Activated naive CD4-positive, alpha-beta T cell treated with anti-CD3 and anti-CD28 coated beads for 36 hours (primary cell): ENCODE measurements at regions not wholly inside any gene's neighbourhood (a gene's known extent, or its start where the extent isn't known, plus 50 kb on each side); places are given as distances from the start of the nearest gene placed in this dataset.
A peak's percentile ranks its signal among the peaks of the same experiment; 100 is the strongest.

Experiments
- CTCF ChIA-PET: fragments of 350-600 bp; sonication (Branson Sonifier 250); formaldehyde crosslinking; loops from one replicate; lab custom pipeline; 2021; ENCODE audit warnings: antibody characterized with exemption; lab: Charles Lee
- DNase-seq: peaks from one replicate; pipeline ENCODE4 v3.0.0-alpha.2; 2020
- H3K27ac Mint-ChIP-seq: one replicate; pipeline ENCODE4 v1.8.0; 2021; ENCODE audit warnings: mild to moderate bottlenecking, mixed read lengths
- H3K27me3 Mint-ChIP-seq: one replicate; pipeline ENCODE4 v1.8.0; 2021; ENCODE audit warnings: low read depth, mixed read lengths
- H3K36me3 Mint-ChIP-seq: one replicate; pipeline ENCODE4 v1.8.0; 2021; ENCODE audit warnings: low read depth, mixed read lengths
- H3K4me1 Mint-ChIP-seq: one replicate; pipeline ENCODE4 v1.8.0; 2021; ENCODE audit warnings: low read depth, mixed read lengths
- H3K4me3 Mint-ChIP-seq: one replicate; pipeline ENCODE4 v1.8.0; 2021; ENCODE audit warnings: mild to moderate bottlenecking, moderate library complexity, mixed read lengths
- H3K9me3 Mint-ChIP-seq: one replicate; pipeline ENCODE4 v1.8.0; 2021; ENCODE audit warnings: mixed read lengths
- intact Hi-C: fragments of 100-400 bp; cut with micrococcal nuclease; formaldehyde crosslinking; loops from one replicate; pipeline ENCODE4 v1.15.1; 2023

DNA sequence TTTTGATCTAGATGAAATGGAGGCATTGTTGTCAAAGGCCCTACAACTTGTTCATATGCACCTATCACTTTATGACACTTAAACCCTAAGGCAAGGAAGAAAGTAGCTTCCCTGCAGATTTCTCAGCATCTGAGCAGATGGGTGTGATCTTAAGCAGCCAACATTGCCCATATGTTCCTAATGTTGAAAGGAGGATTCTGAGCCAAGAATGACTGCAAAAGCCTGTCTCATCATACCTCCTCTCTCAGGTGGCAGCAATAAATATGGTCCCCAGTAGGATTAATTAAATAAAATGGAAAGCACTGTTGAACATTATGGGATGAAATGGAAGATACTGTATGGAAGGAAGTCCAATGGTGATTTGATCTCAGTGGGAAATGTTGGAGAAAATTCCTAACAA is 538.1 kb upstream of the MAN1A1 start:
- Mint-ChIP-seq H3K36me3 (no peaks in the 10 kb centered on the region), H3K27me3 (peaks cover 4% of the 10 kb centered on the region), H3K4me3 (no peak overlapping the region), H3K9me3 (no peaks in the 10 kb centered on the region), H3K27ac (no peak overlapping the region), H3K4me1 (no peaks in the 10 kb centered on the region)
- CTCF ChIA-PET, result no interaction called here
- DNase-seq, result no peak
- intact Hi-C loops, result no loop called here

- Mint-ChIP-seq H3K27me3 (no peaks in the 10 kb centered on the region), H3K4me1 (no peaks in the 10 kb centered on the region), H3K9me3 (no peaks in the 10 kb centered on the region), H3K36me3 (no peaks in the 10 kb centered on the region), H3K27ac (no peak overlapping the region), H3K4me3 (no peak overlapping the region)
- CTCF ChIA-PET, result no interaction called here
- no peak for DNase-seq
- intact Hi-C loops, result no loop called here
Measured at GRCh38 chr6:119881416-119881815, 531.9 kb upstream of the MAN1A1 start.

DNA sequence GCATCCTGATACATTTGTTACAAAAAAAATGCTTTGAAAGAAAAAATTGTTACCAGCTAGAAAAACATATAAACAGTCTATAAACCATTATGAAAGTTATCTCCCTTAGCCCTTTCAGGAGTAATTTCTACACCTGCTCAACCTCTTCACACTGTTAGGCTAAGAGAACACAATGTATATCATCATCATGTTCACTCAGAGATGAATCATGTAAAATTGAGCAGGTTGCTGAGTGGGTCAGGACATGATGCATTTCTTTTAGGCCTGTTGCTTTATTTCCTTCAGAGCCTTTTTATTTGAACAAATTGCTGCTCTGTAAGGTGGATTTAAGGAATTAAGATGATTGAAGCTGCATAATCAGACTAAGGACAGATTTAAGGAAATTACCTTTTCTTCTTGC is 531.3 kb upstream of the MAN1A1 start:
- Mint-ChIP-seq H3K4me3 (no peak overlapping the region), H3K36me3 (no peaks in the 10 kb centered on the region), H3K9me3 (no peaks in the 10 kb centered on the region), H3K4me1 (no peaks in the 10 kb centered on the region), H3K27ac (no peak overlapping the region), H3K27me3 (no peaks in the 10 kb centered on the region)
- intact Hi-C loops, result no loop called here
- CTCF ChIA-PET, result no interaction called here
- no peak for DNase-seq

DNA sequence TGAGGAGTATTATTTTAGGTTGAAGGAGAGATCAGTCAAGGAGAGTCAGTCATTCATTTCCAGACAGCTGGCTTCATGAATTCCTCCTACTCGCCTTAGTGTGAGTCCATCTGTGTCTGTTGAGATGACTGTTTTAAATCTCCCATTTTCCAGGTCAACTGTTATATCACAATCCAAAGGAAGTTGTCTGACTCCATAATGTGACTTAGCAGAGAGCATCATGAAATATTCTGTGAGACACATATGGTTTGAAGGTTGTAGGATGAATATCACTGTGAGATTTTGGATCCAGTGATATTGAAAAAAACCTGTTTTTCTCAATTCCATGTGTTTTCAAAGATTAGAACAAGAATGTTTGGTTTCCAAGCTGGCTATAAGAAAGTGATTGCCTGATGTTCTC is 530.2 kb upstream of the MAN1A1 start:
- intact Hi-C loops, result no loop called here
- H3K27ac Mint-ChIP-seq, result no peak overlapping the region
- no peak overlapping the region for H3K4me3 Mint-ChIP-seq
- no peaks in the 10 kb centered on the region for H3K27me3 Mint-ChIP-seq
- DNase-seq, result no peak
- no peaks in the 10 kb centered on the region for H3K9me3 Mint-ChIP-seq
- CTCF ChIA-PET, result no interaction called here
- H3K36me3 Mint-ChIP-seq, result no peaks in the 10 kb centered on the region
- no peaks in the 10 kb centered on the region for H3K4me1 Mint-ChIP-seq

- H3K4me3 Mint-ChIP-seq, result no peak overlapping the region
- no peaks in the 10 kb centered on the region for H3K36me3 Mint-ChIP-seq
- no peaks in the 10 kb centered on the region for H3K4me1 Mint-ChIP-seq
- no peaks in the 10 kb centered on the region for H3K27me3 Mint-ChIP-seq
- no peak overlapping the region for H3K27ac Mint-ChIP-seq
- no peak for DNase-seq
- H3K9me3 Mint-ChIP-seq, result no peaks in the 10 kb centered on the region
- intact Hi-C loops, result no loop called here
- CTCF ChIA-PET, result no interaction called here
Measured at GRCh38 chr6:119874381-119874780, 524.8 kb upstream of the MAN1A1 start.

DNA sequence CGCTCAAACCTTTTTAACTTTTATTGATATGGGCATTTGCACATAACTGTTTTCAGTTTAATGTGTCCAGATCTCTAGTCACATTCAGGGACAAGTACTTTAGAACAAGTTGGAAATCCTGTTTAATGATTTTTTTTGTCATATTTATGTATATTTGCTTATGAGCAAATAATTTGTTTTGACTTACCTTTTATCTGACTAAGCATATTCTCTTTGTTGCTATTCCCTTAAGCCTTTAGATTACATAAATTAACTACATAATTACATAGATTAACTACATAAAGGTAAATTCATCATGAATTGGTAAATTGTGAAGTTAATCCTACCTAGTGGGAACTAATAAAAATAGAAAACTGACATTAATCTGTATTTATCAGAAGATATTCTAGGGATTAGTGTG is 523.5 kb upstream of the MAN1A1 start:
- H3K36me3 Mint-ChIP-seq, result no peaks in the 10 kb centered on the region

GRCh38 chr6:119871520-119871919 is 522.0 kb upstream of the MAN1A1 start:
- Mint-ChIP-seq H3K27me3 (peaks cover 2% of the 10 kb centered on the region), H3K9me3 (no peaks in the 10 kb centered on the region), H3K4me1 (no peaks in the 10 kb centered on the region), H3K4me3 (no peak overlapping the region), H3K27ac (no peak overlapping the region), H3K36me3 (no peaks in the 10 kb centered on the region)
- CTCF ChIA-PET, result no interaction called here
- intact Hi-C loops, result no loop called here
- DNase-seq, result no peak

More for the DNA sequence above, 523.5 kb upstream of the MAN1A1 start:
- no peaks in the 10 kb centered on the region for H3K9me3 Mint-ChIP-seq
- no peak overlapping the region for H3K27ac Mint-ChIP-seq
- no peak overlapping the region for H3K4me3 Mint-ChIP-seq
- intact Hi-C loops, result no loop called here
- DNase-seq, result no peak
- H3K27me3 Mint-ChIP-seq, result no peaks in the 10 kb centered on the region
- no peaks in the 10 kb centered on the region for H3K4me1 Mint-ChIP-seq
- CTCF ChIA-PET, result no interaction called here

DNA sequence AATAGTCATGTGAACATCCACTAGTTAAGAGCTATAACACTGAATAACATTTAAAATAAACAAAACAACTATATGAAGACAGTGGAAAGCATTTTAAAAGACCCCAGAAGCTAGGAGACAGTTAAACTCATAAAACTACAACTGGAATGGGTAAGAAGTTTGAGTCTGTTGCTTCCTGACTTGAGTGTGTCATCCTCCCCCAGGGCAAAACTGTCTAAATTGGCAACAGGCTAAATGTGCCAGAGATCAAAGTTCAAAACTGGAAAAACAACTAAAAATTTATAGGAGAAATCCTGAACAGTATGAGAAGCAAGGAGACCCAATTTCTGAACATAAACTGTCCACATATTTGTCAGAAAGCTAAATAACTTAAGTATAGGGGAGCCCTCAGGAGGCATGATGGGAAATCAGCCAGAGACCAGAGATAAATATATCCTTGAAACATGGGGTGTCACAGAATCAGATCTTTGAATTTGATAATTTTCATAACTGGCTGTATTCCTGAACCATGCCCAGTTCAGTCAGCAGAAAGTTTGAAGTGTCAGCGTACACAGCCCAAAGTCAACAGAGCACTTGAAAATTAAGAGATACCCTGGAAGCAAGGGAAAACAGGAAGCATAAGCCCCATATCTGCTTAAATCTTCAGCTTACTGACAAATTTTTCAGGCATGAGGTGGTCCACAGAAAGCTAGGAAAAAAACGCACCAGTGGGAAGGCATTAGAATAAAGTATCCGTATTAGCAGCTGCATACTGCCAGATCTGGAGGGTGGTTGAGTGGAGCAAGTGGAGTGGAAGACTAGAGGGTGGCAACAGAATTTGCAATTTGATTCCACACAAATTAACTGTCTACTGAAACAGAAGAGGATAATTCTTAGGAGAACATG is 516.1 kb upstream of the MAN1A1 start:
- peaks cover 2% of the 10 kb centered on the region for H3K36me3 Mint-ChIP-seq
- intact Hi-C loops, result no loop called here
- no peaks in the 10 kb centered on the region for H3K4me1 Mint-ChIP-seq
- DNase-seq, result no peak
- H3K27me3 Mint-ChIP-seq, result peaks cover 8% of the 10 kb centered on the region
- H3K9me3 Mint-ChIP-seq, result peaks cover 8% of the 10 kb centered on the region
- CTCF ChIA-PET, result no interaction called here
- H3K27ac Mint-ChIP-seq, result no peak overlapping the region
- no peak overlapping the region for H3K4me3 Mint-ChIP-seq

DNA sequence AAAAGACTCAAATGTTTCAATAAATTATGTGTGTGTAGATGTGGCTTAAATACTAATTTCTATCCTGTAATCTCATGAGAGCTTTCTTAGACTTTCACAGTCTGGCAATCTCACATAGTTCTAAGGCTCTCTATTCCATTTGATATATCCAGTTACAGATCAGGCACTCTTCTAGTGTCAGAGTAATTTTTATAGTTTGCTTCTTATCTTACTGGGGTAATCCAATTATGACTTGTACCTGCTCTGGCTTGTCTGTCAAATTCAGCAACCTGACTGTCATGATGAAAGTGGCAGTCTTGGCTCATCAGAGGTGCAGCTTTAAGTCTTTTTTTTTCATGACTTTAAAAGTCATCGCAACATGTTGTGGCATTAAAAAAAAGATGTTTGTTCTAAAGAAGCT is 513.2 kb upstream of the MAN1A1 start:
- CTCF ChIA-PET, result interaction anchor here (1.2 kb wide), 1 partner anchor 515 kb away, joined by 3 read pairs; no protein-coding TSS in a partner anchor
- no peak for DNase-seq
- no peak overlapping the region for H3K27ac Mint-ChIP-seq
- H3K9me3 Mint-ChIP-seq, result peaks cover 8% of the 10 kb centered on the region
- peaks cover 2% of the 10 kb centered on the region for H3K36me3 Mint-ChIP-seq
- intact Hi-C loops, result no loop called here
- H3K4me1 Mint-ChIP-seq, result no peaks in the 10 kb centered on the region
- no peak overlapping the region for H3K4me3 Mint-ChIP-seq
- H3K27me3 Mint-ChIP-seq, result peaks cover 13% of the 10 kb centered on the region

- no peaks in the 10 kb centered on the region for H3K36me3 Mint-ChIP-seq
- CTCF ChIA-PET, result no interaction called here
- peaks cover 9% of the 10 kb centered on the region for H3K27me3 Mint-ChIP-seq
- intact Hi-C loops, result loop anchor here (5.0 kb wide), 1 partner anchor 507 kb away; no protein-coding TSS in a partner anchor
- no peak overlapping the region for H3K4me3 Mint-ChIP-seq
- no peaks in the 10 kb centered on the region for H3K9me3 Mint-ChIP-seq
- peaks cover 10% of the 10 kb centered on the region for H3K4me1 Mint-ChIP-seq
- no peak overlapping the region for H3K27ac Mint-ChIP-seq
- no peak for DNase-seq
Measured at GRCh38 chr6:119858901-119859300, 509.3 kb upstream of the MAN1A1 start.

DNA sequence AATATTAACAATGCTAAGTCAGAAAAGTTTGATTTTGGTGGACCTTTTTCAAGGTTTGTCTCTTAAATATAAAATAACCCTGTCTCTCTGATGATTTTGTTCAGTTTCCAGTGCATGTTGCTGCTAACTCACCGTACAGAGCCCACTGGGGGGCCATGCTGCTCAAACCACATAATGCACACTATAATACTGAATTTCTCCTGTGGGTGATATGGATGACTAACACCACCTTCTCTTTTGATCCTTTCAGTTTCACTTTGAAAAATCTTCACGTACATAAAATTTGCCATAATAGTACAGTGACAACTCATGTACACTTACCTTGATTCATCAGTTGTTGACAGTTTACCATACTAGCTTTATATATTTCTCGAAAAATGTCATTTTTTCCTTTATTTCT is 506.6 kb upstream of the MAN1A1 start:
- Mint-ChIP-seq H3K4me3 (no peak overlapping the region), H3K4me1 (peaks cover 10% of the 10 kb centered on the region), H3K9me3 (no peaks in the 10 kb centered on the region), H3K27me3 (peaks cover 7% of the 10 kb centered on the region), H3K36me3 (no peaks in the 10 kb centered on the region), H3K27ac (no peak overlapping the region)
- peak; percentile 23 for DNase-seq
- CTCF ChIA-PET, result no interaction called here
- intact Hi-C loops, result loop anchor here (1.0 to 5.0 kb wide), 2 partner anchors 504 to 780 kb away; no protein-coding TSS in a partner anchor

DNA sequence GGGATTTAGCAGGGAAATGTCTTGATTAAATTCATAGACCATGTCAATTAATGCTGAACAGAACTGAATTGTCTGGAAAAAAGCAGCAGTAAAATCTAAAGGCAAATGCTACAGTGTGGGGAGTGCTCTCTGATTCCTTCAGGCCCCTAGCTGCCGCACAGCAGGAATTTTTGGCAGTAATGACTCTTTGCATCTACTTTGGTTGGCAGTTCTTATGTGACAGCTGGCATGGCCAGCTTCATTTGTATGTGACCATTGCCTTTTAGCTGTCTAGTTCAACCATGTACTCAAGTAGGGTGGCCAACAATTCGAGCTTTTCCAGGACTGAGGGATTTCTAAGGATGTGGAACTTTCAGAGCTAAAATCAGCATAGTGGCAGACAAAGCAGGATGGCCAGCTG is 499.1 kb upstream of the MAN1A1 start:
- intact Hi-C loops, result no loop called here

DNA sequence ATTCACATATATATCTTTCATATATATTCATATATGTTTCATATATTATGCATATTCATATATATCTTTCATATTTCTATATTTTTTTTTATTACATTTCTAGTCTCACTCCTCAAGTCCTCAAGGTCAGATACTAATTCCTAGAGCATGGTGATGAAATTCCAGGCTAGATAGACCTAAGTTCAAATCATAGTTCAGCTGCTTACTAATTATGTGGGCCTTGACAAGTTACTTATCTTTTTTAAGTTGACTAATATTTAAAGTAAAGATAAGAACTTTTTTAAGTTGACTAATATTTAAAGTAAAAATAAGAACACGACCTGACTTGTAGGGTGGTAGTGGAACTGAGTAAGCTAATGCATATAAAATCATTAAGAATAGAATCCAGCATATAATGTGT is 495.6 kb upstream of the MAN1A1 start:
- no peaks in the 10 kb centered on the region for H3K4me1 Mint-ChIP-seq
- no peak overlapping the region for H3K4me3 Mint-ChIP-seq
- H3K9me3 Mint-ChIP-seq, result peaks cover 7% of the 10 kb centered on the region
- DNase-seq, result no peak
- no peak overlapping the region for H3K27ac Mint-ChIP-seq
- intact Hi-C loops, result no loop called here
- H3K36me3 Mint-ChIP-seq, result no peaks in the 10 kb centered on the region
- CTCF ChIA-PET, result no interaction called here
- H3K27me3 Mint-ChIP-seq, result no peaks in the 10 kb centered on the region

More for the DNA sequence above, 499.1 kb upstream of the MAN1A1 start:
- CTCF ChIA-PET, result no interaction called here
- Mint-ChIP-seq H3K9me3 (no peaks in the 10 kb centered on the region), H3K36me3 (no peaks in the 10 kb centered on the region), H3K4me3 (no peak overlapping the region), H3K4me1 (no peaks in the 10 kb centered on the region), H3K27ac (no peak overlapping the region), H3K27me3 (peaks cover 2% of the 10 kb centered on the region)
- DNase-seq, result no peak
